AG09319 (cell line): ENCODE measurements at regions not wholly inside any gene's neighbourhood (a gene's known extent, or its start where the extent isn't known, plus 50 kb on each side); places are given as distances from the start of the nearest gene placed in this dataset.

Experiments
- DNase-seq: peaks from one replicate; pipeline ENCODE4 v3.0.0-alpha.2; 2010; ENCODE audit warnings: low read depth; ENCODE audit errors: extremely low read depth
- CTCF ChIP-seq: IDR thresholded peaks from 2 replicates; pipeline ENCODE4 v1.5.1; 2011; ENCODE audit warnings: low read depth, mild to moderate bottlenecking, inconsistent platforms, low read length, moderate library complexity

- no peak for DNase-seq
- TF ChIP-seq CTCF = no peak
Observed at GRCh38 chr4:173879509-173879908, 349.5 kb upstream of the HAND2 start.

GRCh38 chr4:173878701-173879100, 348.7 kb upstream of the HAND2 start:
- DNase-seq = no peak
- no peak for TF ChIP-seq CTCF

- no peak for TF ChIP-seq CTCF
- DNase-seq = no peak
Observed at GRCh38 chr4:173871643-173872042, 341.6 kb upstream of the HAND2 start.

- no peak for TF ChIP-seq CTCF
- no peak for DNase-seq
Observed at GRCh38 chr4:173866322-173867026, 336.4 kb upstream of the HAND2 start.

- no peak for DNase-seq
- no peak for TF ChIP-seq CTCF
Observed at GRCh38 chr4:173862754-173863153, 332.7 kb upstream of the HAND2 start.

- no peak for TF ChIP-seq CTCF
- no peak for DNase-seq
Observed at GRCh38 chr4:173860094-173860493, 330.1 kb upstream of the HAND2 start.

GRCh38 chr4:173859091-173859713, 329.2 kb upstream of the HAND2 start:
- no peak for TF ChIP-seq CTCF
- no peak for DNase-seq
